ENCODE measurements at regions not wholly inside any gene's neighbourhood (a gene's known extent, or its start where the extent isn't known, plus 50 kb on each side); places are given as distances from the start of the nearest gene placed in this dataset.
A peak's percentile ranks its signal among the peaks of the same experiment; 100 is the strongest.

DNA sequence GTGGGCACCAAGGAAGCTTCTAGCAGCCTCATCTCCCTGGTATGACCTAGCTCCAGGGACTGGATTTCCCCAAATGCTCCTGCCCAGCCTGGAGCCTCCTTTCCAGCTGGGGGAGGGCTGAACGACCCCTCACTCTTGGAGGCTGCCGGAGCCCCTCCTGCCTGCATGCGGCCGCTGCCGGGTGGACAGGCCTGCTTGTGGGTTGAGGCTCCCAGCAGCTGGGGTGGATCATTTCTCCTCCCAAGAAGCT is 213.6 kb downstream of the SEC14L1 start:
- no peak overlapping the region for H3K27ac ChIP-seq
- TF ChIP-seq ZFX (IDR thresholded peaks at IDR 0.05; ENCODE audit: borderline replicate concordance): no peak
- TF ChIP-seq CTCF (IDR thresholded peaks at IDR 0.05): no peak

- no peak overlapping the region for H3K27ac ChIP-seq
- TF ChIP-seq ZFX (IDR thresholded peaks at IDR 0.05; ENCODE audit: borderline replicate concordance) (no peak), CTCF (IDR thresholded peaks at IDR 0.05) (no peak)
Observed at GRCh38 chr17:77354670-77355455, 214.1 kb downstream of the SEC14L1 start.

DNA sequence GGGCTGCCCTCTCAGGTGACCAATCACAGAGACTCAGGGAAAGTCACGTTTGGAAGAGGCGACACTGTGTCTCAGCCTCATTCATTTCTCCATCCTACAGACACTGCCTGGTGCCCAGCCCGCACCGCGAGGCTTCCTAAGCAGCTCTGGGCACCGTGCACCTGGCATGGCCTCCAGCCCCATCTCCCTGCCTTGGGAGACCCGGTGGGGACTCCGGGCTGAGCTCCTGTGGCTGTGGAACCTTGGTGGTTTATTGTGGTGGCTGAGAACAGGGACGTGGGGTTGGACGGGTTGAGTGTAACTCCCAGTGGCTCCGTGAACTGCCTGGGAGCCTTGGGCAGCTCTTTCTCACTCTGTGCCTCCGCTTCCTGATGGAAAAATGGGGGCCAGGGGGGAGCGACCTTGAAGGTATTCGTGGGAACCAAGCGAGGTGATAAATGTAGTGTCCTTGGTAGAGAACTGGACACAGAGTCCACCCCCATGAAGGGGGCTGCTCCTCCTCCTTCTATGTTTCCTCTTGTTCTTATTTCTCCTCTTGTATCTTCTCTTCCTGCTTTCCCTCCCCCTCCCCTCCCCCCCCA is 215.4 kb downstream of the SEC14L1 start:
- H3K27ac ChIP-seq: peak overlapping the region; percentile 31
- no peak for TF ChIP-seq CTCF (IDR thresholded peaks at IDR 0.05)
- no peak for TF ChIP-seq ZFX (IDR thresholded peaks at IDR 0.05; ENCODE audit: borderline replicate concordance)

GRCh38 chr17:77356690-77357201 is 216.0 kb downstream of the SEC14L1 start:
- no peak overlapping the region for H3K27ac ChIP-seq
- TF ChIP-seq CTCF (IDR thresholded peaks at IDR 0.05) (no peak), ZFX (IDR thresholded peaks at IDR 0.05; ENCODE audit: borderline replicate concordance) (no peak)

DNA sequence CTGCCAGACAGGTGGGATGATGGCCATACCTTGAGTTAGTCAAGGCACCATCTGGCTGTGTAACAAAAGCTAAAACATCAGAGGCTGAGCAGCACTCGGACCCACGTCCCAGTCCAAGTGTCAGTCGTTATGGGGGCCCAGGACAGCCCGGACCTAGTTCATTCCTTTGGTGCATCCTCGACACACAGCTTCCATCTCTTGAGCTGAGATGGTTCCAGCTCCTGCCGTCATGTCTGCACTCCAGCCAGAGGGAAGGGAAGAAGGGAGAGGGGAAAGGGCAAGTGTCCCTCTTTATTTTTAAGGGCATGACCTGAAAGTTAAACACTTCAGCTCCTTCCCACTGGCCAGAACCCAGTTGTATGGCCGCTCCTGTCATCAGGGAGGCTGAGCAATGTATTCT is 218.0 kb downstream of the SEC14L1 start:
- TF ChIP-seq ZFX (IDR thresholded peaks at IDR 0.05; ENCODE audit: borderline replicate concordance): no peak
- TF ChIP-seq CTCF (IDR thresholded peaks at IDR 0.05): no peak
- H3K27ac ChIP-seq: no peak overlapping the region

DNA sequence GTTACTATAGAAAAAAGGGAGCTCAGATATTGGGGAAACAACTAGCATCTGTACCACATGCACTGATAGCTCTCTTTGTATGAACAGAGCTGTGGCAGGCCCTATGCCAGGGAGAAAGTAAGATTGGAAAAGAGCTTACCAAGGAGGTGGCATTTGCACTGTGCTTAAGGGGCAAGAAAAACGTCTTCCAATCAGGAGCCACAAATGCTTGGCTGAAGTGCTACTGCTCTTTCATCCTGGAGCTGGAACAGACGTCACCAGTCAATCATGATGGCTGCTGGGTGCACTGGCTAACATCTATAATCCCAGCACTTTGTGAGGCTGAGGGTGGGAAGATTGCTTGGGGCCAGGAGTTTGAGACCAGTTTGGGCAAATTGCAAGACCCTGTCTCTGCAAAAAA is 218.5 kb downstream of the SEC14L1 start:
- TF ChIP-seq ZFX (IDR thresholded peaks at IDR 0.05; ENCODE audit: borderline replicate concordance): no peak

GRCh38 chr17:77361986-77362620 is 221.3 kb downstream of the SEC14L1 start:
- no peak overlapping the region for H3K27ac ChIP-seq

More for the DNA sequence above, 218.5 kb downstream of the SEC14L1 start:
- no peak overlapping the region for H3K27ac ChIP-seq

More at GRCh38 chr17:77361986-77362620, 221.3 kb downstream of the SEC14L1 start:
- TF ChIP-seq CTCF (IDR thresholded peaks at IDR 0.05): no peak
- no peak for TF ChIP-seq ZFX (IDR thresholded peaks at IDR 0.05; ENCODE audit: borderline replicate concordance)

Measured in 22Rv1 (cell line).